Raji (cell line): ENCODE measurements at regions not wholly inside any gene's neighbourhood (a gene's known extent, or its start where the extent isn't known, plus 50 kb on each side); places are given as distances from the start of the nearest gene placed in this dataset.

Experiments
- POLR2A ChIP-seq: IDR thresholded peaks from 2 replicates; pipeline ENCODE4 v1.6.1; 2011; ENCODE audit warnings: low read depth, low read length, control low read depth; ENCODE audit not compliant: insufficient read depth

DNA sequence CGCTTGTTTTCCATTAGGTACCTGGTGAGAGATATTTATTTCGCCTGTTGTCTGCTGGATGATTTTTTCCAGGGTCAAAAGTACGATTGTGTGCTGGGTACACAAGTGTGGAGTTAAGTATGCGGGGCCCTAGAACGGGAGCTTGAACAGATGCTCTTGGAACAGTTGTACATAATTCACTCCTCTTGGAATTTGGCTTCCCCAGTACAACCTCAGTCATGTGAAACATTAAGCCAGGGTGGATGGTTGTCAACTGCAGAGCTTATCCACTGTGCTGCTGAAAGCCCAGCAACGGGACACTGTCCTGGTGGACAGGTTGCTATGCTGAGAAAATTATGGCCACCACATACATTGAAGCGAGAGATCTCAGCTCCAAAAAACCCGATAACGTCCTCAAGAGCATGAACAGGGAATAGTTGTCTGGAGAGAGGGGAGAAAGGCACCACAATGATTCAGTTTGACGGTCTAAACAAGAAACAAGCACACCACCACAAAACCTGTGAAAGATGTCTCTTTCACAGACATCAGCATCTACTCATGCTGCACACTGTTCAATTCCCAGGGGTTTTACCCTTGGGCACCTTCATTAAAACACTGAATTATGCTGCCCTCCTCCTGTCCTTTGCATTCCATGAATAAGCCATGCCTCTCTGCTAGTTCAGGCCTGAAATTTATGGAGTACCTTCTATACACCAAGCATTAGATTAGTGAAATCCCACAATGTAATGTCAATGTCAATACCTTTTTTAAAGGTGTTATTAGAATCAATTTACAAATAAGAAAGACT, 176.8 kb upstream of the TRIB2 start:
- TF ChIP-seq POLR2A, result no peak

- TF ChIP-seq POLR2A, result no peak
These were observed 173.4 kb upstream of the TRIB2 start for GRCh38 chr2:12543076-12543977.

DNA sequence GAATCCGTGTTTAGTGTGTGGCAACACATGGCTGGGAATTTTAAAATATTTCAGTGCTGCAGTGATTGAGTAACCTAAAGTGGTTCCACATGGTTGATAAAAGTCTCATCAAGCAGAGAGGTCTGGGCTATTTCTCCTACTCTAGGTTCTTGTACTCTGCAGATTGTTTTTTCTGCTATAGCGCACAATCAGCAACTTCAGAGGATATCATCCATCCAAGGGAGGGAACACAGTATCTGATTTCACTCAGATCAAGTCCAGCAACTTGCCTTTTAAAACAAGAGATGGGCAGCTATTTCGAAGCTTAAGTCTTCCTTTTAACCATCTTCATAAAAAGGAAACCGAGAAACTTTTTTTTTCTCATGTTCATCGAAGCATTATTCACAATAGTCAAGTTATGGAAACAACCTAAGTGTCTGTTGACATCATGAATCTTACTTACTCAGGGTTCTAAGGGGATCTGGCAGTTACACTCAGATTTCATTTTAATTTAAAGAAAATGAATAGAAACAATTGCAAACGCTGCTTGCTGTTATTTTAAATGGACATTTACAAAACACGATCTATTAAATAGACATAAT, 172.7 kb upstream of the TRIB2 start:
- no peak for TF ChIP-seq POLR2A

DNA sequence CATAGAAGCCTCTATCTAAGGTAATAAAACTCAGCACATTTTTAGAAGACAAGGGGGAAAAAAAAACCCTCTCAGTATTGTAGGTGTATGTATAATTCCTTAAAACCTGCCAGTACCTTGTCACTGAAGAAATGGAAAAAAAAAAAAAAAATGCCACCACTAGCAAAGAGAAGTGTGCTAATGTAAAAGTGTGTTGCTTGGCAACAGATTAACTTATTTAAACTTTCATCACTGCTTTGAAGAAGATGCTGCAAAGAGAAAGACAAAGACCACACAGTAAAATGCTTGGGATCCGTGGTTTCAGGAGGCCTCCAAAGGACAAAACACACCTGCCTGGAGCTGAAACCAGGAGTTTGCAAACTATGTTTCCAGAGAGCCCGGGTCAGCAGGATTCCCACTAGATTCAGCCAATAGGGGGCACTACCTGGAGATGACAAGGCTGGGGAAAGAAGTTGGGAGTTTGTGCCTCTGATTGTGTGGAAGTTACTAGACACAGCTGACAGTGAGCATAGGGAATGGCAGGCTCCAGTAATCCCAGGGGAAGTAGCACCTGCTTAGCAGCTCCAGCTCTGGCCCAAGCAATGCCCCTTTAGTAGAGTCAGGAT, 169.1 kb upstream of the TRIB2 start:
- no peak for TF ChIP-seq POLR2A

- no peak for TF ChIP-seq POLR2A
These were observed 167.8 kb upstream of the TRIB2 start for GRCh38 chr2:12548906-12549305.

DNA sequence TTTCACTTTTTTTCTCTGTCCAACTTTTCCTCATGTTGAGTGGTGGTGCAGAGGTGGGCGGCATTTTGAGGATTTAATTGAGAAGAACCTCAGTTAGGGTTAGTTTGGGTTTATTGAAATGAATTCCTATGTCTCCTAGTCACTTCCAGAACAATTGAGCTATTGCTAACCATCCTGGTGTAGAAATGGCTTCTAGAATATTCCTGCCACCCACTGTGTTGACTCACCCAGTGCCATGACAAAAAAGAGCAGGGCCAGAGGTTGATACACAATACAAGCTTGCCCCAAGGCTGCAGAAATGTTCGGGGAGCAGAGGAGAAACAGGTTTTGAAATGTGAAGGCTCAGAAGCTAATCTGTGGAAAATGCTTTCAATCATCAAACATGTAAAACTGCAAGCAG, 167.1 kb upstream of the TRIB2 start:
- TF ChIP-seq POLR2A, result no peak

DNA sequence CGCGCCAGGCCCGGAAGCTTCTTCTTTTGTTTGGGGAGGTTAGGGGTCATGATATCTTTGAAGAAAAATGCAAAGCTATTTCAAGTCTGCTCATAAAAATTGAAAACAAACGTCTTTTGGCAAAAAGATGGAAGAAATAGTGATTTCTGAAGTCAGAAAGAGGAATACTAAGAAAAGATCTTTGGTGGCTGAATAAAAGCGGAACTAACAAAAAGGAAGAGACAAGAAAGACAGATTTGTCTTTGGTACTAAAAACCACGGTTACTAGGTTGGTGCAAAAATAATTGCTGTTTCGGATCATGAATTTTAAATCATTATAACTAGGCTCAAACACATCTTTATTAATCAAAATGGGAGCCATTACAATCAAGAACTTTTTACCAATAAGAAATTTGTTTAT, 164.6 kb upstream of the TRIB2 start:
- TF ChIP-seq POLR2A, result no peak

GRCh38 chr2:12554224-12555011, 162.3 kb upstream of the TRIB2 start:
- TF ChIP-seq POLR2A, result no peak

DNA sequence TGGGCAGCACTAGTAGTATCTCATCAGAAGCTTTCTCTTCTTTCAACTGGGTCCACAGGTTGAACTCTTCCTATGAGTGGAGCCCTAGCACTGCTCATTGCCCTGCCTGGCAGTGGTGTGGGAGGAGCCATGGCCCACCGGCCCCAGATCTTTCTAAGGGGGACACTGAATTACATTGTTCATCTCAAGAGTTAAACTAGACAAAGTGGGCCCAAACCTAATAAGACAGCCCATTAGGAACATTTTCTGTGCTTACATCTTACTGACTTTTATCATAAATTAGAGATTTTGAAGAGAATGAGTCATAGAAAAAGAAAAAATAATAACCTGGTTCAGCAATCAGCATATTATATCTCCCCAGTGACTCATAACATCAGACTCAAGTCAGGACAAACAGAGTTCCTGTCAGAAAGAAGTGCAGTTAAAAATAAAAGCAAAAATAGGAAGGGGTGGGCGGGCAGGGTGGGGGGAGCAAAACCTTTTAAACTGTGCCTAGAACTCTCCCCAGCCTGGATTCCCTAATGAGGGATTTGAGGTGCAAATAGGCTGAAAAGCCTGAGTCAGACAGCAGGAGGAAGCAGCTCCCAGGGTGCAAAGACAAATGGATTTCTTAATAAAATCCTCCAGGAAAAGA, 161.6 kb upstream of the TRIB2 start:
- no peak for TF ChIP-seq POLR2A

- no peak for TF ChIP-seq POLR2A
These were observed 160.0 kb upstream of the TRIB2 start for GRCh38 chr2:12556762-12557161.

- TF ChIP-seq POLR2A, result no peak
These were observed 159.0 kb upstream of the TRIB2 start for GRCh38 chr2:12557688-12558087.

DNA sequence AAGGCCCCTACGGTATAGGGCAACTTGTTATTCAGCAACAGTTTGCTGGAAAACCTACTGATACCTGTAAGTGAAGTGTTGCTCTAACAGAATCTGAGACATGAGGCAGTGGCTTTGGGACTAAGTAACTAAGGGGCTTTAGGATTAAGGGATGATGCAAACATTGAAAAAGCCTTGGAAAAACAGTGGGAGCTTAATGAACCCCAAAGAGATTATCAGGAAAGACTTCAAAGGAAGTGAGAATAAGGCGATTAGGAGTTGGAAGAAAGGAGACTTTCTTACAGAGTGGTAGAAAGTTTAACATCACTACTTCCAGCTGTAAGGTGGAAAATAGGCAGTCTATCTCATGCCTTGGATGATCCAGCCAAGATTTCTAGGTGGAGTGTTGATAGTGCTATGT, 158.2 kb upstream of the TRIB2 start:
- TF ChIP-seq POLR2A, result no peak

DNA sequence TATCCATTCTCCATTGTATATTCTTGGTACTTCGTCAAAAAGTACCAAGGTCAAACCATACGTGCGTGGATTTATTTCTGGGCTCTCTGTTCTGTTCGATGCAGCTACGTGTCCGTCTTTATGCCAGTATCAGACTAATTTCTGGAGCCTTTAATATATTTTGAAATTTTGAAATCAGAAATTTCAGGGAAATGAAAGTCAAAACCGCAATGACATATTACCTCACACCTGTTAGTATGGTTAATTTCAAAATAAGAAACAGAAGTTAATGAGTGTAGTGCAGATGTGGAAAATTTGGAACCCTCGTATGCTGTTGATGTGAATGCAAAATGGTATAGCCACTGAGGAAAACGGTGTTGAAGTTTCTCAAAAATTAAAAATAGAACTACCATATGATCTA, 156.1 kb upstream of the TRIB2 start:
- TF ChIP-seq POLR2A, result no peak

DNA sequence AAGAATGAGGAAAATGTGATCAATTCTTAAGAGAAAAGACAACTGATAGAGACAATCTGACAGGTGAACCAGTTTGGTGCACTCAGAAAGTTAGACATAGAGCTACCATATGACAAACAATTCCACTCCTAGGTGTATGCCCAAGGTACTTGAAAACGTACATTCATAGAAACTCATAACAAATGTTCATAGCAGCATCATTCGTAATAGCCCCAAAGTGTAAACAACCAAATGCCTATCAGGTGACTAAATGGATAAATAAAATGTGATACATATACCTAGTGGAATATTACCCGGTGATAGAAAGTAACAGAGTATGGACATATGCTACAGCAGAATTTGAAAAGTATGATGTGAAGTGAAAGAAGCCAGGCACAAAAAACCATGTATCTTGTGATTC, 149.3 kb upstream of the TRIB2 start:
- no peak for TF ChIP-seq POLR2A
